ENCODE measurements at regions not wholly inside any gene's neighbourhood (a gene's known extent, or its start where the extent isn't known, plus 50 kb on each side); places are given as distances from the start of the nearest gene placed in this dataset.

DNA sequence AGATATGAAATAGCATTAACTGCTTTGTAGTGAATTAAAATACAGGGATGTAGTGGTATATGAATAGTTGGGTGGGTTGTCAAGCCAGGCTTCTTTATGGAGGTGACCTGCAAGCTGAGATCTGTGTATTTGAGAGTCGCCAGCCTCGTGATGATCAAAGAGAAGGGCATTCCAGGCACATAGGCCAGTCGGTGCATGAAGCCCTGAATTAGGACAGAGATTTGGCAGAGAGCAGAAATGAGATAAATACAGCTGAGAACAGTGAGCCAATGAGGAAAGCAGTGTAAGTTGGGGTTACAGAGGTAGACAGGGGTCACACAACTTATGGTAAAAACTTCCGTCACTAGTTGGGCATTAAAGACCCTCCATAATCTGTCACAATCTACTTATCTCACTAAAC, 641.9 kb downstream of the OTOL1 start:
- no peak for TF ChIP-seq POLR2A (IDR thresholded peaks at IDR 0.05)
- TF ChIP-seq CTCF (IDR thresholded peaks at IDR 0.05): no peak
